ENCODE measurements at regions not wholly inside any gene's neighbourhood (a gene's known extent, or its start where the extent isn't known, plus 50 kb on each side); places are given as distances from the start of the nearest gene placed in this dataset.

DNA sequence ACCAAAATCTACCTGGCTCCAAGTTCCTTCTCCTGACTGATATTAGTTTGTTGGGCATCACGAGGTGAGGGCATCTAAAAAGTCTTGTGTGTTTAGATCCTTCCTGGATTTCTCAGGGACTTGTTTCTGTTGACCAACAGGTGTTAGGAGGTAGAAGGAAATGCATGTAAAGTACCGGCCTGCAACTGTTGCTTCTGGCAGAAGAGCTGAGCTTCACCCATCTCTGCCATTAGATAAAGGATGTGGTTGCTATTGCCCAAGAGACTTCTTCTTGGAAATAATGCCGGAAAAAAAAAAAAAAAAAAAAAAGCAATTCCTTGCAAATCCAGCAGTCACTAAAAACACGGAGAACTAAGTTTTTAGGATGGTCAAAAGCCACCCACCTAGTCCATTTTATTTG lies 303.1 kb downstream of the CDH26 start:
- Histone ChIP-seq H3K27ac (ENCODE audit: low read depth, low read length, poor library complexity, severe bottlenecking) (no peak overlapping the region), H3K9me3 (ENCODE audit: low read length) (no peaks in the 10 kb centered on the region), H3K4me3 (ENCODE audit: low read depth, low read length, poor library complexity, severe bottlenecking) (no peak overlapping the region), H4K20me1 (ENCODE audit: insufficient read depth, low read length) (no peaks in the 10 kb centered on the region), H3K4me2 (ENCODE audit: low read length) (no peak overlapping the region), H2AFZ (ENCODE audit: low read length) (no peak overlapping the region), H3K4me1 (ENCODE audit: insufficient read depth, low read length, poor library complexity, severe bottlenecking) (no peaks in the 10 kb centered on the region), H3K79me2 (ENCODE audit: insufficient read depth, low read depth, low read length) (no peaks in the 10 kb centered on the region), H3K9me2 (ENCODE audit: insufficient read depth, low read length) (no peaks in the 10 kb centered on the region), H3K36me3 (ENCODE audit: insufficient read depth, low read length) (no peaks in the 10 kb centered on the region)
- intact Hi-C loops (cut with micrococcal nuclease; ENCODE audit: unreplicated experiment) = no loop called here
- ChIA-PET POLR2A (interaction anchor here (0.8 kb wide), 1 partner anchor 1091 kb away, joined by 8 read pairs; no protein-coding TSS in a partner anchor), CTCF (ENCODE audit: unreplicated experiment) (no interaction called here)
- no TSS peak for BruUV-seq (replicated peaks)
- no peak for TF ChIP-seq EZH2phosphoT487 (IDR thresholded peaks at IDR 0.05; ENCODE audit: borderline replicate concordance, low read depth, low read length)
- TF ChIP-seq, protein P1, sequence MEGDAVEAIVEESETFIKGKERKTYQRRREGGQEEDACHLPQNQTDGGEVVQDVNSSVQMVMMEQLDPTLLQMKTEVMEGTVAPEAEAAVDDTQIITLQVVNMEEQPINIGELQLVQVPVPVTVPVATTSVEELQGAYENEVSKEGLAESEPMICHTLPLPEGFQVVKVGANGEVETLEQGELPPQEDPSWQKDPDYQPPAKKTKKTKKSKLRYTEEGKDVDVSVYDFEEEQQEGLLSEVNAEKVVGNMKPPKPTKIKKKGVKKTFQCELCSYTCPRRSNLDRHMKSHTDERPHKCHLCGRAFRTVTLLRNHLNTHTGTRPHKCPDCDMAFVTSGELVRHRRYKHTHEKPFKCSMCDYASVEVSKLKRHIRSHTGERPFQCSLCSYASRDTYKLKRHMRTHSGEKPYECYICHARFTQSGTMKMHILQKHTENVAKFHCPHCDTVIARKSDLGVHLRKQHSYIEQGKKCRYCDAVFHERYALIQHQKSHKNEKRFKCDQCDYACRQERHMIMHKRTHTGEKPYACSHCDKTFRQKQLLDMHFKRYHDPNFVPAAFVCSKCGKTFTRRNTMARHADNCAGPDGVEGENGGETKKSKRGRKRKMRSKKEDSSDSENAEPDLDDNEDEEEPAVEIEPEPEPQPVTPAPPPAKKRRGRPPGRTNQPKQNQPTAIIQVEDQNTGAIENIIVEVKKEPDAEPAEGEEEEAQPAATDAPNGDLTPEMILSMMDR (conservative IDR thresholded peaks at IDR 0.05; ENCODE audit: low read length) = no peak
- no peak for DNase-seq (ENCODE audit: low spot score)

DNA sequence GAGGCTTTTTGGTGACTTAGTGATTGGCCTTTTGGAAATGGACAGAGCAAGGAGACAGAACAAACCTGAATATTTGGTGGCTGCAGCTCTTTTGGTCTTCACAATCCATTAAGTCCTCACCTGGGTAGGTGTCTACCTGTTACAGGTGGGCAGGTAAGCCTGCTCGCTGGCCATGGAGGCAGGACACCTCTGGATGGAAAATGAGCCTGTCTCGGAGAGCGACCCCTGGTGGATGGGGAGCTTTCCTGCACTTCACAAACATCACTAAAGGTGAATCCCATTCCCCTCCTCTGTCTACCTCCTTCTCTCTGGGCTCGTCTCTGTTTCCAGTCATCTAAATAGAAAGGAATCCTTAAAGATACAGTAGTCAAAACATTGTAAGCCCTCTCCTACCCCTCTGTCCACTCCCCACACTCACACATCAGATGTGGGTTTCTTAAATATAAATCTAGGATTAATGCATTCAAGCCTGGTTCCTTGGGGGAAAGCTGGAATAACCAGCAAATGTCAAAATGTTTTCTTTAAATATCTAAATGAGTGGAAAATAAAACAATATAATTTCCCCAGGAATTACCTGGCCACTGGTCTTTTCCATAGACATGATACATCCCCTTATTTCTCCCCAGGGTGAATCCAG lies 304.9 kb downstream of the CDH26 start:
- POLR2A ChIA-PET = no interaction called here
- no peak overlapping the region for H2AFZ ChIP-seq (ENCODE audit: low read length)
- no peaks in the 10 kb centered on the region for H3K36me3 ChIP-seq (ENCODE audit: insufficient read depth, low read length)
- TF ChIP-seq, protein P1 (conservative IDR thresholded peaks at IDR 0.05; ENCODE audit: low read length) = peak; percentile 87
- no peak for TF ChIP-seq EZH2phosphoT487 (IDR thresholded peaks at IDR 0.05; ENCODE audit: borderline replicate concordance, low read depth, low read length)
- H3K27ac ChIP-seq (ENCODE audit: low read depth, low read length, poor library complexity, severe bottlenecking) = no peak overlapping the region
- CTCF ChIA-PET (ENCODE audit: unreplicated experiment) = interaction anchor here (0.5 kb wide), 1 partner anchor 44 kb away, joined by 3 read pairs; no protein-coding TSS in a partner anchor
- H3K79me2 ChIP-seq (ENCODE audit: insufficient read depth, low read depth, low read length) = no peaks in the 10 kb centered on the region
- H3K4me1 ChIP-seq (ENCODE audit: insufficient read depth, low read length, poor library complexity, severe bottlenecking) = no peaks in the 10 kb centered on the region
- no peaks in the 10 kb centered on the region for H3K9me3 ChIP-seq (ENCODE audit: low read length)
- intact Hi-C loops (cut with micrococcal nuclease; ENCODE audit: unreplicated experiment) = no loop called here
- no TSS peak for BruUV-seq (replicated peaks)
- H3K9me2 ChIP-seq (ENCODE audit: insufficient read depth, low read length) = no peaks in the 10 kb centered on the region
- H3K4me3 ChIP-seq (ENCODE audit: low read depth, low read length, poor library complexity, severe bottlenecking) = no peak overlapping the region
- peak; percentile 25 for DNase-seq (ENCODE audit: low spot score)
- no peak overlapping the region for H3K4me2 ChIP-seq (ENCODE audit: low read length)
- no peaks in the 10 kb centered on the region for H4K20me1 ChIP-seq (ENCODE audit: insufficient read depth, low read length)

Measured in OCI-LY7 (cell line).